ENCODE measurements at regions not wholly inside any gene's neighbourhood (a gene's known extent, or its start where the extent isn't known, plus 50 kb on each side); places are given as distances from the start of the nearest gene placed in this dataset.
"Not testable (repeated sequence)": the region's sequence is repeated elsewhere in the genome, so short reads cannot be mapped to it uniquely, and the experiment has no call there.

- not testable (repeated sequence) for ATAC-seq
These were observed 49.9 kb upstream of the ELFN1 start for GRCh38 chr7:1620176-1620575.

- ATAC-seq = peak; percentile 20
These were observed 49.6 kb upstream of the PSMG3 start for GRCh38 chr7:1619152-1620079.

Measured in esophagus mucosa (tissue), 1 donor.